Activated T-helper 1 cell treated with anti-CD3 and anti-CD28 coated beads, Interleukin-12 subunit alpha, Interleukin-12 subunit beta, Interleukin-2, Interleukin-4 antibody, amounts not matched to agents 30 ng/mL and 10 ng/mL and 1 ng/mL, durations not matched to agents 14 hours and 24 hours and 36 hours (primary cell): ENCODE measurements at regions not wholly inside any gene's neighbourhood (a gene's known extent, or its start where the extent isn't known, plus 50 kb on each side); places are given as distances from the start of the nearest gene placed in this dataset.

Source experiments
- DNase-seq: peaks from one replicate; pipeline ENCODE4 v3.0.0; 2021; ENCODE audit warnings: low spot score
- H3K27ac Mint-ChIP-seq: one replicate; pipeline ENCODE4 v1.8.0; 2021; ENCODE audit warnings: mild to moderate bottlenecking, mixed read lengths
- H3K27me3 Mint-ChIP-seq: one replicate; pipeline ENCODE4 v1.8.0; 2022; ENCODE audit warnings: mild to moderate bottlenecking, moderate library complexity, mixed read lengths; ENCODE audit not compliant: insufficient read depth
- H3K36me3 Mint-ChIP-seq: one replicate; pipeline ENCODE4 v1.8.0; 2021; ENCODE audit warnings: low read depth, mixed read lengths
- H3K4me1 Mint-ChIP-seq: one replicate; pipeline ENCODE4 v1.8.0; 2021; ENCODE audit warnings: low read depth, mixed read lengths
- H3K4me3 Mint-ChIP-seq: one replicate; pipeline ENCODE4 v1.8.0; 2021; ENCODE audit warnings: mild to moderate bottlenecking, moderate library complexity, mixed read lengths
- H3K9me3 Mint-ChIP-seq: one replicate; pipeline ENCODE4 v1.8.0; 2021; ENCODE audit warnings: mixed read lengths
- intact Hi-C: fragments of 100-400 bp; cut with micrococcal nuclease; formaldehyde crosslinking; loops from one replicate; pipeline ENCODE4 v1.15.1; 2024

GRCh38 chr5:31090467-31090866, 103.0 kb upstream of the CDH6 start:
- H3K4me3 Mint-ChIP-seq = no peak overlapping the region
- intact Hi-C loops = no loop called here
- no peak overlapping the region for H3K27ac Mint-ChIP-seq
- H3K9me3 Mint-ChIP-seq = peaks cover 3% of the 10 kb centered on the region
- no peak for DNase-seq
- H3K27me3 Mint-ChIP-seq = no peaks in the 10 kb centered on the region
- no peaks in the 10 kb centered on the region for H3K4me1 Mint-ChIP-seq
- H3K36me3 Mint-ChIP-seq = no peaks in the 10 kb centered on the region

GRCh38 chr5:31086839-31087415, 106.6 kb upstream of the CDH6 start:
- no peak overlapping the region for H3K27ac Mint-ChIP-seq
- H3K27me3 Mint-ChIP-seq = no peaks in the 10 kb centered on the region
- no peaks in the 10 kb centered on the region for H3K36me3 Mint-ChIP-seq
- intact Hi-C loops = no loop called here
- H3K9me3 Mint-ChIP-seq = no peaks in the 10 kb centered on the region
- DNase-seq = no peak
- no peaks in the 10 kb centered on the region for H3K4me1 Mint-ChIP-seq
- H3K4me3 Mint-ChIP-seq = no peak overlapping the region

GRCh38 chr5:31084871-31085270, 108.6 kb upstream of the CDH6 start:
- no peak overlapping the region for H3K27ac Mint-ChIP-seq
- no peaks in the 10 kb centered on the region for H3K27me3 Mint-ChIP-seq
- no peaks in the 10 kb centered on the region for H3K9me3 Mint-ChIP-seq
- DNase-seq = no peak
- H3K36me3 Mint-ChIP-seq = no peaks in the 10 kb centered on the region
- intact Hi-C loops = no loop called here
- H3K4me1 Mint-ChIP-seq = no peaks in the 10 kb centered on the region
- no peak overlapping the region for H3K4me3 Mint-ChIP-seq

GRCh38 chr5:31083364-31083763, 110.1 kb upstream of the CDH6 start:
- Mint-ChIP-seq H3K36me3 (no peaks in the 10 kb centered on the region), H3K9me3 (no peaks in the 10 kb centered on the region), H3K27me3 (no peaks in the 10 kb centered on the region), H3K4me1 (no peaks in the 10 kb centered on the region), H3K4me3 (no peak overlapping the region), H3K27ac (no peak overlapping the region)
- DNase-seq = no peak
- intact Hi-C loops = no loop called here

DNA sequence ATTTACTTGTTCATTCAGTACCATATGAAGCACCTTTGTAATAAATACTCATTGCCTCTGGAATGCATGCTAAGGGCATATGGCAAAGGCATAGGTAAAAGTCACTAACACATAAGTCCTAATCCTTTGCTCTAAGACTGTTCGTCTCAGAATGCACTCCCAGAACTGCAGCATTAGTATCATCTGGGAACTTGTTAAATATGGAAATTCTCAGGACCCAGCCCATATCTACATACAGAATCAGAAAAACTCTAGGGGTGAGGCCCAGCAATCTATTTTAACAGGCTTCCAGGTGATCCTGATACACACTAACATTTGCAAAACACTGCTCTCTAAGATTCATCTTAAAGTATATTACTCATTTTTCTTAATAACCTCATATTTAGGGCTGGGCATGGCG, 113.8 kb upstream of the CDH6 start:
- H3K4me1 Mint-ChIP-seq = no peaks in the 10 kb centered on the region

DNA sequence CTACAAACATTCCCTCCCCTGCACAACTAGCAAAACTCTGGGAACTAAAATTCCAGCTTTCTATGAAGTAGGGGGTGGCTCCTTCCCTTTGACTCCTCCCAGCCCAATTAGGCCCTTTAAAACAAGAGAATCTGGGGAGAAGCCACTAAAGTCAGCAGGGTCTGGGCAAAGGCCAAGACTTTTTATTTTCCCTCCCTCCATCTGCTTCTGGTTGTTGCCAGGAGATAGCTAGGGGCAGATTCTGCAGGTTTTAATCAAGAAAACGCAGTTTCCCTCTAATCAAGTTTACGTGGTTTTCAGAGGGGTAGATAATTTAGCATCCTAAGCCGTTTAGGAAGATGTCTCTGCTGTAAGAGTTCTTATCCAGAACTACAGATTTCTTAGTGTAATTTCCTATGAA, 114.5 kb upstream of the CDH6 start:
- Mint-ChIP-seq H3K27ac (no peak overlapping the region), H3K4me1 (no peaks in the 10 kb centered on the region), H3K4me3 (no peak overlapping the region), H3K27me3 (no peaks in the 10 kb centered on the region), H3K36me3 (no peaks in the 10 kb centered on the region), H3K9me3 (peaks cover 21% of the 10 kb centered on the region)
- DNase-seq = no peak
- intact Hi-C loops = no loop called here

More for the DNA sequence above, 113.8 kb upstream of the CDH6 start:
- Mint-ChIP-seq H3K36me3 (no peaks in the 10 kb centered on the region), H3K9me3 (peaks cover 19% of the 10 kb centered on the region), H3K27ac (no peak overlapping the region), H3K27me3 (no peaks in the 10 kb centered on the region), H3K4me3 (no peak overlapping the region)
- no peak for DNase-seq
- intact Hi-C loops = no loop called here

DNA sequence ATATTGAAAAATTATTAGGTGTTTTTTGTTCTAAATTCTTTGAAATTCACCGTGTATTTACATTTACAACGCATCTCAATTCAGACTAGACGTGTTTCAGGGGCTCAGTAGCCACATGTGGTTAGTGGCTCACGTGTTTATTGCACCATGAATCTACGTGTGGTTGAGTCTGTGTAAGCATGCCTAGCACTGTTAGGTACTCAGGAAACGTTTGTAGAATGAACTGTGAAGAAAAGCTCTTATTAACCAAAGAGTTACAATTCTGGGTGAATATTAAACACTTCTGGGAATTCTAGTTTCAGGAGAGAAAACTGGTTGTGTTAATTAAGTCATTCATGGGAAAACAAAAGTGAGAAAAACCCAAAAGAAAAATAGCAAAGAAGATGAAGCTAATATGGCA, 117.5 kb upstream of the CDH6 start:
- intact Hi-C loops = no loop called here
- no peaks in the 10 kb centered on the region for H3K27me3 Mint-ChIP-seq
- no peak overlapping the region for H3K27ac Mint-ChIP-seq
- peaks cover 24% of the 10 kb centered on the region for H3K9me3 Mint-ChIP-seq
- DNase-seq = no peak
- no peaks in the 10 kb centered on the region for H3K36me3 Mint-ChIP-seq
- H3K4me3 Mint-ChIP-seq = no peak overlapping the region
- no peaks in the 10 kb centered on the region for H3K4me1 Mint-ChIP-seq

GRCh38 chr5:31068287-31068686, 125.2 kb upstream of the CDH6 start:
- Mint-ChIP-seq H3K27ac (no peak overlapping the region), H3K9me3 (peaks cover 2% of the 10 kb centered on the region), H3K27me3 (peaks cover 2% of the 10 kb centered on the region), H3K4me1 (no peaks in the 10 kb centered on the region), H3K36me3 (no peaks in the 10 kb centered on the region), H3K4me3 (no peak overlapping the region)
- intact Hi-C loops = no loop called here
- DNase-seq = no peak

DNA sequence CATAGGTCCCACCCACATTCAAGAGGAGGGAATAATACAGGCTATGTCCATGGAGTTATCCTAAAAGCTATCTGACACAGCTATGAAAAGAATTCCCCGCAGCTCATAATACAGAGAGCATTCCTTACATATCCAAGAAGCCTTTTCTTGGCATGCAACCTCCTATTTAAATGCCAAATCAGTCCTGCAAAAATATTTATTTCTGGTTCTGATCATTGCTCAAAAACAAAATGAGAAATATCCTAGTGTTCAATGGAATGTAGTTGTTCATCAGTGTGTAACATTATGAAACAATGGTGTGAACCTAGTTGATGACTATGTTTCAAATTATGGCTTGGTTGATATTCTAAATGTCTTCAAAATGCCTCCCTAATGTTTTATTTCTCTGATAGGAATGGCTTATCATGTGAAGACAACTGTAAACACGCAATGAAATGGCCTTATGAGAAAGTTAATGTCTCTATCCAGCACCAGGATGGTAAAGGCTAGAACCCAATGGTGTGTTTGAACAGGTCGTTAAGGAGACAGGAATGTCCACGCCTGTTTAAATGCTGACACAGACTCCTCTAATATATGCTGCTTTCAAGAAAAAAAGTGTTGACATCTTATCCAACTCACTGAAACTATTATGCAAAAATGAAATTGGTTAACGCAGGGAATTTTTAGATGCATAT, 126.7 kb upstream of the CDH6 start:
- Mint-ChIP-seq H3K9me3 (peaks cover 4% of the 10 kb centered on the region), H3K27me3 (peaks cover 2% of the 10 kb centered on the region), H3K4me3 (no peak overlapping the region), H3K36me3 (no peaks in the 10 kb centered on the region), H3K4me1 (no peaks in the 10 kb centered on the region), H3K27ac (no peak overlapping the region)
- intact Hi-C loops = no loop called here
- no peak for DNase-seq

GRCh38 chr5:31064215-31064614, 129.3 kb upstream of the CDH6 start:
- Mint-ChIP-seq H3K36me3 (no peaks in the 10 kb centered on the region), H3K4me3 (no peak overlapping the region), H3K4me1 (no peaks in the 10 kb centered on the region), H3K27ac (no peak overlapping the region), H3K9me3 (peaks cover 12% of the 10 kb centered on the region), H3K27me3 (peaks cover 2% of the 10 kb centered on the region)
- DNase-seq = no peak
- intact Hi-C loops = no loop called here

DNA sequence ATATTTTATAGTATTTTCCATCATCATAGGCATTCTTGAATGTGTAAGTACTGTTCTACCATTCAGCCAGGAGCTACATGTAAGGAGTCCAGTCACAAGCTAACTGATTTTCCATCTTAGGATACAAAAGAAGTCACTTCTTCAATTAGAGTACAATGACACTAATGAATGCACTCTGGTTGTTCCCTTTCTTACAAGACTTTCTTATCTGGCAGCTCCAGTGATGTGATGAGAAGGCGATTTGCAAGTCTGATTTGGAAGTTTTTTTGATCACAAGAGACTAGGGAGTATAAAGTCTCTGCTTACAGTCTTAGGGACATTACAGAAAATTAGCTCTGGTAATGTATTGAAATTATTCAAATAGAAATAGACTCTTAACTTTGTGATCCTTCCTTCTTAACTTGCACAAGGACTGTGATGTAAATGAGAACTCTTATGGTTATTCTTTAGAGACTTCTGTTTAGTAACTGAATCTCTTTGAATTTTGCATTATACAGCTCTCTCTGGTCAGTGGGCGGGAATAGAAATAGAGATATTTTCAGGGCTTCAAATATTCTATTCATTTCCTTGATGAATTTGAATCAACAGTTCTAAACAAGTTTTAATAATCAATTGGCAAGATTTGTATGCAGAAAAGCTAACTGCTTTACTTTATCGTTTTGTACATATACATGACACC, 130.4 kb upstream of the CDH6 start:
- intact Hi-C loops = no loop called here

GRCh38 chr5:31059889-31060288, 133.6 kb upstream of the CDH6 start:
- DNase-seq = no peak
- Mint-ChIP-seq H3K4me3 (no peak overlapping the region), H3K36me3 (no peaks in the 10 kb centered on the region), H3K27me3 (no peaks in the 10 kb centered on the region), H3K4me1 (no peaks in the 10 kb centered on the region), H3K27ac (no peak overlapping the region), H3K9me3 (peaks cover 12% of the 10 kb centered on the region)
- intact Hi-C loops = no loop called here

More for the DNA sequence above, 130.4 kb upstream of the CDH6 start:
- no peak for DNase-seq
- Mint-ChIP-seq H3K4me1 (no peaks in the 10 kb centered on the region), H3K27me3 (peaks cover 2% of the 10 kb centered on the region), H3K36me3 (no peaks in the 10 kb centered on the region), H3K9me3 (peaks cover 12% of the 10 kb centered on the region), H3K4me3 (no peak overlapping the region), H3K27ac (no peak overlapping the region)

DNA sequence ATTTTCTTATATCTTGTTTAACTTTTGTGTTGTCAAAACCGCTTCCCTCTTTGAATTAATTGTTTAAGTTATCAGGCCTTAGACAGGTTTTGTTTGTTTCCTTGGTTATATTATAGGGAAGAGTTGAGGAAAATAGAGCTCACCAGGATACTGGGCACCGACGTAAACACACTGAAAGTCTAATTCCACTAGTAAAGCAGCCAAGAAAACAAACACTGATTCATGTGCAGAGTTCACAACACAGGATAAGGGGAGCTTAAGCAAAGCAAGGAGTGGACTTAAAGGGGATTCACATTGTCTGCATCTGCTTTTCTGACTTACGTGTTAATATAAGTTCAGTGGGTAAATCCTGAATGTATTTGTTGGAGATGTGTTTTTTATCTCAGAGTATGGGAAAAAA, 139.0 kb upstream of the CDH6 start:
- DNase-seq = no peak

More for the DNA sequence above, 139.0 kb upstream of the CDH6 start:
- no peaks in the 10 kb centered on the region for H3K27me3 Mint-ChIP-seq
- peaks cover 6% of the 10 kb centered on the region for H3K9me3 Mint-ChIP-seq
- no peaks in the 10 kb centered on the region for H3K4me1 Mint-ChIP-seq
- H3K4me3 Mint-ChIP-seq = no peak overlapping the region
- intact Hi-C loops = no loop called here
- H3K36me3 Mint-ChIP-seq = no peaks in the 10 kb centered on the region
- no peak overlapping the region for H3K27ac Mint-ChIP-seq
